ENCODE measurements at regions not wholly inside any gene's neighbourhood (a gene's known extent, or its start where the extent isn't known, plus 50 kb on each side); places are given as distances from the start of the nearest gene placed in this dataset.

GRCh38 chr10:89097226-89097625 lies 106.6 kb downstream of the FAS start:
- POLR2A ChIA-PET, result no interaction called here
- CTCF ChIA-PET, result no interaction called here

- ChIA-PET POLR2A (no interaction called here), CTCF (no interaction called here)
Measured at GRCh38 chr10:89095701-89096391, 105.2 kb downstream of the FAS start.

DNA sequence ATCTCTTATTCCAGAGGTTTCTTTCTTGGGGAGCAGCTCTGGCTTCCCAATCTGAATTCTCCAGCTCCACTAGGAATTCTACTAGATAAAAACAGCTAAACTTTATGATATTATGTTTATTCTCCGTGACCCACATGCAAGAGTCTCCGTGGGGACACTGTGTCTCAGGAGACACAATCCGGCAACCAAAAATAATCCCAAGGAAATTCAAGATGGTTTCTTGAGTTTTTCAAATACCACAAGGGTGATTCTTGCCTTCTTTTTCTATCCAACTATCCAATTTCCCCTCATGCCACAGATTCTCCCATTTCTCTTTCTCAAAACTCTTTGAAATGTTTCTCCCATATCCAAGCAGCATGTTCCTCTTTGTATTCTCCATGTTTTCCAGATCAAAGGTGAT lies 103.1 kb downstream of the FAS start:
- POLR2A ChIA-PET, result no interaction called here

GRCh38 chr10:89092981-89093380 lies 102.4 kb downstream of the FAS start:
- CTCF ChIA-PET, result no interaction called here
- POLR2A ChIA-PET, result no interaction called here

More for the DNA sequence above, 103.1 kb downstream of the FAS start:
- CTCF ChIA-PET, result no interaction called here

- CTCF ChIA-PET, result no interaction called here
- POLR2A ChIA-PET, result no interaction called here
Measured at GRCh38 chr10:89092439-89092838, 101.8 kb downstream of the FAS start.

GRCh38 chr10:89091496-89091895 lies 100.9 kb downstream of the FAS start:
- CTCF ChIA-PET, result no interaction called here
- POLR2A ChIA-PET, result no interaction called here

DNA sequence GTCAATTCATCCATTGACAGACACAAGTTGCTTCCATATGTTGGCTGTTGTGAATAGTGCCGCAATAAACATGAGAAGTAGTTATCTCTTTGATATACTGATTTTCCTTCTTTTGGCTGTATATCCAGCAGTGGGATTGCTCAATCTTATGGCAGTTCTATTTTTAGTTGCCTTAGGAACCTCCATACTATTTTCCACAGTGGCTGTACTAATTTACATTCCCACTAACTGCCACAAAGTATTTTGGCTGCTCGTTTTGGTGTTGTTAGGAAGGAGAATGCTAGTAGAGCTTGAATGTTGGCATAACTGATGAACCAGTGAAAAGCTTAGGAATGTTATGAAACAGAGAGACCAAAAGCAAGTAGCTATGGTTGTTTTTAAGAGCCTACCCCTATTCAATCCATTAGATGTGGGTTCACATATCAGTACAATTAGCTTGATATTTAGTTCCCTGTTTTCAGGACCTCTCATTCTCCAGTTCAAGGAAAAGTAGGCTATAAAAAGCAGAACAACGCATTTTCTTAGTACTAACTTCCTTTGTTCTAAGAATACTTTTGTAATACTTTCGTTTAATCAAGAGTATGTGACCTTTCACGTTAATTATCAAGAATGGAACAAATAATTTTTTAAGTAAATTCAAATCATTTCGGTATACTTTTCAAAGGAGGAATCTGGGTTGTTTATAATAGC lies 100.3 kb downstream of the FAS start:
- ChIA-PET POLR2A (no interaction called here), CTCF (no interaction called here)

DNA sequence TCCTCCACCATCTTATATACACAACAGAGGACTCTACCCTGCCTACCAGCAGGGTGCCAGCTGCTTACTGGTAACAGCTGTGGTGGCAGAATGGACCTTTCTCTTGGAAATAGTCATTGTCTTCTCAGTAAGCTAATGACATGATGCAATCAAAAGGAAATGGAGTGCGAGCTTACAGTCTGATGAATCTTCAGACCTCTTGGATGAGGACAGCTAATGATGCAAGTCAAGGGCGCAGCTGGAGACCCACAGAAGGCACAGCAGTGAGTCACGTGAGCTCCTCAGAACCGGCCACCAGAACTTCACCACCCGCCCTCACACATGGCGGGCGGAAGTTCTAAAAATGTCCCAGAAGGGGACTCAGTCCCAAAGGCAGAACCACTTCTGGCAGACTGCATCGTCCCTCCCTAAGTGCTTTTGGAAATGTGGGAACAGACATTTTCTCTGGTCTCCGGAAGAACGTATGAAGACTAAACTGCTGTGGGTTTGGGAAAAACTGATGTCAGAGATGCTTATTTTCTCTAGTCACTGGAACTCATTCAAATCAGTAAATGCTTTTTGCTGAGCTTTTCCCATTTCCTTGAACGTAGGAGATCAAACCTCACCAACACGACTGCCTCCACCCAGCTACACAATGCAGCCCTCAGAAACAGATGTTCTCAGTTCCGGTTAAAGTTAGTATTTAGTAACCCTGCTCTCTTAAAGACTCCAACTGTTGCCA lies 96.4 kb downstream of the FAS start:
- ChIA-PET CTCF (interaction anchor here (0.7 to 1.8 kb wide), 3 partner anchors 57 to 131 kb away, joined by 3 to 9 read pairs (median 4); no protein-coding TSS in a partner anchor), POLR2A (no interaction called here)

GRCh38 chr10:89085153-89085552 lies 94.6 kb downstream of the FAS start:
- POLR2A ChIA-PET, result no interaction called here
- CTCF ChIA-PET, result no interaction called here

- ChIA-PET CTCF (no interaction called here), POLR2A (no interaction called here)
Measured at GRCh38 chr10:89082086-89082485, 91.5 kb downstream of the FAS start.

DNA sequence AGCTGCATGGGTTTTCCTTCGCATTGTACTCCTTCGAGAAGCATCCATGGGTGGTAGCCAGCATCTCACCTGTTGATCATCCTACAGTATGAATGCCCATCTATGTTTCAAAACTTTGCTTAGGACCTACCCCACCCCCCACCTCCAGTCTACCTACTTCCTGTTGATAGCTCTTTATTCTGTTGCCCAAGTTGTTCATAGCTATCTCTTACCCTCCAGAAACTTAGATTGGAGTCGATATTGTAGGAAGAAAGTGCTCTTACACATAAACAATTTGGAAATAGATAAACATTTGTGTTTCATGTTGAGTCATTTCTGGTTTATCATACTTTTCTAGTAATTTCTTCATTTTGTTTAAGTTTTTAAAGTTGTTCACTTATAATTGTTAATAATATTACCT lies 90.1 kb downstream of the FAS start:
- ChIA-PET POLR2A (no interaction called here), CTCF (interaction anchor here (0.6 to 1.1 kb wide), 2 partner anchors 17 to 51 kb away, joined by 3 read pairs; no protein-coding TSS in a partner anchor)

- CTCF ChIA-PET, result interaction anchor here (1.1 kb wide), 1 partner anchor 50 kb away, joined by 3 read pairs; no protein-coding TSS in a partner anchor
- POLR2A ChIA-PET, result no interaction called here
Measured at GRCh38 chr10:89079961-89080360, 89.4 kb downstream of the FAS start.

DNA sequence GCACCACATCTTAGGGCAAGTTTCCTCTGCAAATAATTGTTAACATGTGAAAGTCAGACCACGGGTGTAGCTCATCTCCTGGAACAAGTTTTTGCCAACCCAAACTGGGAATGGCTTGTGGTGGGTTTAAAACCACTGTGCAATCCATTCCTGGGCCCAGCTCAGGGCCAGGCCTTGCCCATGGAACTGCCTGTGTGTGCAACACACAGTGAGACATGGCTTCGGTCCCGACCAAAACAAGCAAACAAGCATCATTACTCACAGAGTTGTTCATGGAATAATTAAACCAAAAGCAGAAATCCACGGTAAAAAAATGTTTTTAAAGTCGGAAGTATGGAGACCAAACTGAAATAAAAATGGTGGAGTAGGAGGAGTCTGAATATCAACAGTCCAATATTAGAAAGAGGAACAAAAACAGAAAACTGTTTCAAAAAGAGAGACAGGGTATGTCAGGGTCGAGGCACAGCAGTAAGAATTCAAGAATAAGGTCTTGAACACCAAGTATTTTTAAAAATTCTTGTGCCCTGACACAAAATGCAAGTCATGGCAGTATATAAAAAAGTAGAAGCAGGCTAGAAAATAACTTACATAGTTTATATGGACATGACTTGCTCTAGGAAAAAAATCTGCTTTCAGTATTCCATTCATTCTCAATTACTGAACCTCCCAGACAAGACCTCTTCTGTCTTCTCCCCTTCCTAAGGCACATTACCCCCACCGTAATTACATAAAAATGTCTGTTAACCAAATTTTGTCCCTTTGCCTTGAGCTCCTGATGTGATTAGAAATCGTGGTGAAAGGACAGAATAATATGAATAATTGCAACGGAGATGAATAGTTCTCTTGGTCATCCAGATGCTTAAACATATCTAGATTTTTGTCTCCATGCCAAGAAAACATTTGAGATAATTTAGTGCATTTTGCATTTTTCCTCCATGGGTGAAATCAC lies 88.4 kb downstream of the FAS start:
- POLR2A ChIA-PET, result no interaction called here
- CTCF ChIA-PET, result no interaction called here

DNA sequence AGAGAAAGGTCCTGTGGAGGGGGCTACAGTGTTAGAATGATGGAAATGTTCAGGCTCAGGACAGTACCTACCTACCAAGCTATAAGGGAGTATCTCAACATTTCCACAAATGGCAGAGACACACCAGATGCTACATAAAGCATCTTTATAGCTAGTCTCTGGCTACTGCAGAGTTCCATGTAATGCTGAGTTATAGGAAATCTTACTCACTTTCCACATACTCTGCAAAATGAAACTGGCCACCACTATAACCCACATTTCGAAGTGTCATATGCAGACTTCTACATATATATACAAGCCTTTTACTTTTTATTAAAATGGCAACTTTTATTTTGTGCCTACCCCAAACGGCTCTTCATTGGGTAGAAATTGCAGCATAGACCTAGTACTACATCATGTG lies 85.5 kb downstream of the FAS start:
- CTCF ChIA-PET, result interaction anchor here (1.2 kb wide), 1 partner anchor 11 kb away, joined by 3 read pairs; no protein-coding TSS in a partner anchor
- POLR2A ChIA-PET, result no interaction called here

- ChIA-PET POLR2A (no interaction called here), CTCF (interaction anchor here (1.2 kb wide), 1 partner anchor 10 kb away, joined by 3 read pairs; no protein-coding TSS in a partner anchor)
Measured at GRCh38 chr10:89075631-89076030, 85.0 kb downstream of the FAS start.

DNA sequence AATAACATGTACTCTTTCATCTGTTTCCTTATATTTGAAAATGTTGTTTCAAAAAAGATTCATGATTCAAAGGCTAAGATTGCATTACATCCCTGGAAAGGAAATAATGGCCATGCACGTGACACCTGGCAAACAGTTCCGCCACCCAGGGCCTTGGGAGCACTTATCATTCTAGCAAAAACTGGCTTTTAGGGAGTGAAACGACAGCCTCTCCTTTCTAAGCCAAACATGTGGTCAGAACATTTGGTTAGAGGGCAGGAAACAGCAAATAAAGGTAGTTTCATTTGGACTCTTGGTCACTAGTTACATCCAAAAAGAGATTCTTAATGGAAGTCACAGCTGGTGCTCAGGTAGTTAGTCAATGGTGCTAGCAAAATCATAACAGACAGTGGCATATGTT lies 83.5 kb downstream of the FAS start:
- ChIA-PET CTCF (no interaction called here), POLR2A (no interaction called here)

GRCh38 chr10:89073719-89074118 lies 83.1 kb downstream of the FAS start:
- ChIA-PET POLR2A (no interaction called here), CTCF (no interaction called here)

DNA sequence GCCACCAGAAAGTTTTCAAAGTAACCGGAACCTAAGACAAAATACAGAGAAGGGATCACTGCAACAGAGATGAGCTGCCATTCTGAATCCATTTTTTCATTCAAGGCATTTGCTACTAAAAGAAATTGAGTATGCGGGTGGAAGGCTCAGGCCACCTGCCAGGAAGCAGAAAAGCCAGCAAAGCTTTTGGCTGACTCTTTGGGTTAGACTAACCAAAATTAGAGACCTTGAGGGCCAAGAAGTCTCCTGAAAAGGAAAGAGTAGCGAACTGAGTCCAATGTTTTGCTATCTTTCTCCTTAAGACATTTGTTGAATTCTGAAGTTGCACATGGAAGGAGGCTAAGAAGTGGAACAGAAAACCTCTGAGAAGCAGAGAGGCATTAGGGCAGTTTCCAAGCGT lies 79.0 kb downstream of the FAS start:
- ChIA-PET CTCF (no interaction called here), POLR2A (no interaction called here)
